WERI-Rb-1 (cell line): ENCODE measurements at regions not wholly inside any gene's neighbourhood (a gene's known extent, or its start where the extent isn't known, plus 50 kb on each side); places are given as distances from the start of the nearest gene placed in this dataset.

Experiments used
- DNase-seq: peaks from one replicate; pipeline ENCODE4 v3.0.0-alpha.2; 2020
- H3K27ac ChIP-seq: fragments of 250-450 bp; sonication (Bioruptor Pico); 2 replicates; pipeline ENCODE4 v1.5.1; 2020; ENCODE audit warnings: mild to moderate bottlenecking, moderate library complexity
- H3K27me3 ChIP-seq: fragments of 250-450 bp; sonication (Bioruptor Pico); 2 replicates; pipeline ENCODE4 v1.5.1; 2021; ENCODE audit warnings: mild to moderate bottlenecking, low read depth, moderate library complexity; ENCODE audit not compliant: insufficient read depth, severe bottlenecking
- H3K36me3 ChIP-seq: fragments of 250-450 bp; sonication (Bioruptor Pico); 2 replicates; pipeline ENCODE4 v1.5.1; 2020; ENCODE audit warnings: mild to moderate bottlenecking, moderate library complexity
- H3K4me3 ChIP-seq: 2 replicates; pipeline ENCODE4 v1.5.1; 2011; ENCODE audit warnings: low read depth, mild to moderate bottlenecking, control low read depth, low read length
- H3K9me3 ChIP-seq: fragments of 250-450 bp; sonication (Bioruptor Pico); 2 replicates; pipeline ENCODE4 v1.5.1; 2021; ENCODE audit warnings: mild to moderate bottlenecking, moderate library complexity; ENCODE audit not compliant: severe bottlenecking
- TF ChIP-seq, protein P1 (sequence below): IDR thresholded peaks from 2 replicates; pipeline ENCODE4 v1.5.1; 2011; ENCODE audit warnings: low read depth, mild to moderate bottlenecking, control low read depth, inconsistent platforms, low read length

DNA sequence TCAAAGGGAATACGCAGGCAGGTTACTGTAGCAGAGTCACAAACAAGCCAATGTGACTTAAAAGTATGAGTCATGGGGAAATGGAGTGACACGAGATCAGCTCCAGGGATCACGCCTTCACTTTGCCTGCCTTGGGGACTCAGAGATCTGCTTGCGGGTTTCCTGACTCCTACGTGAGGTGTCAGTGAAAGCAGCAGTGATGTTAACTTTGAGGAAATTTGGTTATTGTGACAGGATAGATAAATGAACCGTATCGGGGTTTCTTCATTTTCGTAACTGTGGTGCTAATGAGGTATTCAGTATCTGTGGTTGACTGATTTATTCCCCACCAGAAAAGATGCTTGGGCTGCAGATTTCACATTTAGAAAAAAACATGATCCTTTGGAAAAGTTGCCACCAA is 383.3 kb upstream of the ZFP42 start:
- DNase-seq = no peak
- TF ChIP-seq, protein P1, sequence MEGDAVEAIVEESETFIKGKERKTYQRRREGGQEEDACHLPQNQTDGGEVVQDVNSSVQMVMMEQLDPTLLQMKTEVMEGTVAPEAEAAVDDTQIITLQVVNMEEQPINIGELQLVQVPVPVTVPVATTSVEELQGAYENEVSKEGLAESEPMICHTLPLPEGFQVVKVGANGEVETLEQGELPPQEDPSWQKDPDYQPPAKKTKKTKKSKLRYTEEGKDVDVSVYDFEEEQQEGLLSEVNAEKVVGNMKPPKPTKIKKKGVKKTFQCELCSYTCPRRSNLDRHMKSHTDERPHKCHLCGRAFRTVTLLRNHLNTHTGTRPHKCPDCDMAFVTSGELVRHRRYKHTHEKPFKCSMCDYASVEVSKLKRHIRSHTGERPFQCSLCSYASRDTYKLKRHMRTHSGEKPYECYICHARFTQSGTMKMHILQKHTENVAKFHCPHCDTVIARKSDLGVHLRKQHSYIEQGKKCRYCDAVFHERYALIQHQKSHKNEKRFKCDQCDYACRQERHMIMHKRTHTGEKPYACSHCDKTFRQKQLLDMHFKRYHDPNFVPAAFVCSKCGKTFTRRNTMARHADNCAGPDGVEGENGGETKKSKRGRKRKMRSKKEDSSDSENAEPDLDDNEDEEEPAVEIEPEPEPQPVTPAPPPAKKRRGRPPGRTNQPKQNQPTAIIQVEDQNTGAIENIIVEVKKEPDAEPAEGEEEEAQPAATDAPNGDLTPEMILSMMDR = no peak
- Histone ChIP-seq H3K36me3 (no peaks in the 10 kb centered on the region), H3K4me3 (no peak overlapping the region), H3K27me3 (peaks cover 61% of the 10 kb centered on the region), H3K9me3 (peaks cover 3% of the 10 kb centered on the region), H3K27ac (no peak overlapping the region)

DNA sequence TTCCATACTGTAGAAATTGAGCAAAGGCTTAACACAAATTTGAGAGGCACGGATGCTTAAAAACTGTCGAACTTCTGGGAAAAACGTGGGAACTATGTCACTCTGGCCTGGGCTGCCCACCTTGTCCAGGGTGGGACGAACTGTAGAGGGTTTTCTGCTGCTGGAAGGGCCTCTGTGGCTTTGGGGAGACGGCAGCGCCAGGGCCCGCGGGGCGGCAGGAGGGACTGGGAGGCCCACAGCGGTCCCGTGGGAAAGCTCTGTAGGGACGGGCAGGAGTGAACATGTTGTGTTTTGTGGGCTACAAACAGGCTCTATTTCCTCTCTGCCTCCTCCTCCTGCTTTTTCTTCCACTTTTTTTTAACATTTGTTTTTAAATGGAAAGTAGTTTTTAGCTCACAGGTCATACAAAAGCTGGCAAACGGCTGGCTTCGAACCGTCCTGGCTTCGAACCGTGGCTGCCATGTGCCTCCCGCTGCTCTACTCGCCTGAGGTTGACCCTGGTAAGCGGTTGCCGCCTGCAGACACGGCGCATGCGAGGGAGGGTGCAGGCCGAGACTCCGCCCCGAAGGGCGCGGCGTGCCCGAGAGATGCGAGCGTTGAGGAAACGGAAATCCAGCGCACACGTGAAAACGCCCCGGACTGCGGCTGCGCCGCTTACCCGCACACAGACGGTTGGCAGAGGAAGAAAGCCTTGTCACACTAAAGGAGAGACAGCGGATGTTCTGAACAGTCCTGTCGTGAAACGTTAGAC is 382.3 kb upstream of the ZFP42 start:
- H3K4me3 ChIP-seq = no peak overlapping the region
- H3K9me3 ChIP-seq = peaks cover 3% of the 10 kb centered on the region
- H3K27ac ChIP-seq = no peak overlapping the region
- H3K36me3 ChIP-seq = no peaks in the 10 kb centered on the region
- peaks cover 62% of the 10 kb centered on the region for H3K27me3 ChIP-seq
- TF ChIP-seq, protein P1 = no peak
- no peak for DNase-seq

DNA sequence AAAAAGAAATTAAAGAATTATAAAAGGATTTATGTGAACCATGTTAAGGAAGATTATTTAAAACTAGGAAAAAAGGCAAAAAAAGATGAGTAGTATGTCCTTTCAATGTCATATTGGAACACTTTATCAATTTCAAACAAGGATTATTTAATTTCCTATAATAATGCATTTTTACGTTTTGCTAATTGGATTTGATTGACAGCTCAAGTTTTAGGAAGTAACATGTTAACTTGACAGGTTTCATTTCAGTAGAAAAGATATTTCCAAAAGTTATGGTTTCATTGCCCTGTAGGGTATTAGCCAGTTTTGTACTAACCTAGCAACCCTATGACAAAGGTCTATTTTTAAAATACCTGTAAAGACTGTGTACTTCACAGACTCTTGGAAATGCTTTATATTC is 379.6 kb upstream of the ZFP42 start:
- peaks cover 80% of the 10 kb centered on the region for H3K27me3 ChIP-seq
- no peaks in the 10 kb centered on the region for H3K36me3 ChIP-seq
- no peak overlapping the region for H3K27ac ChIP-seq
- no peak overlapping the region for H3K4me3 ChIP-seq
- no peaks in the 10 kb centered on the region for H3K9me3 ChIP-seq
- TF ChIP-seq, protein P1 = no peak
- DNase-seq = no peak

DNA sequence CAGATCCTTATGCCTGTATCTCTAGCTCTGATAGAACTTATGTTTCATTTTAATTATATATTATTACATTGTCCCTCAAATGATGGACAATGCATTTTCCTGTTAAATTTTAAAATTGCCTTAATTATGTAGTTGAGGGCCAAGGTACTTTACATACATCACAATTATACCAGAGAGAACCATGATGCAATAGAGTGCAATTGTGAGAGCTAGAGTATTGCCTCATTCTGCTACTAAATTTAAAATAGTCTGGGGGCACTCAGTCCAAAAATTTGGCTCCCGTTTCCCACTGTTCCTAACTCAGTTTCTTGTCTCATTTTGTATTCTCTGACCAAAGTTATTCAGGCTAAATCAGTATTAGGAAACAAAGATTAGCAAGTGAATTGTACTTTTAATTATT is 378.5 kb upstream of the ZFP42 start:
- H3K9me3 ChIP-seq = no peaks in the 10 kb centered on the region
- H3K27ac ChIP-seq = no peak overlapping the region
- TF ChIP-seq, protein P1 = no peak
- H3K27me3 ChIP-seq = peaks cover 69% of the 10 kb centered on the region
- H3K4me3 ChIP-seq = no peak overlapping the region
- no peak for DNase-seq
- no peaks in the 10 kb centered on the region for H3K36me3 ChIP-seq

DNA sequence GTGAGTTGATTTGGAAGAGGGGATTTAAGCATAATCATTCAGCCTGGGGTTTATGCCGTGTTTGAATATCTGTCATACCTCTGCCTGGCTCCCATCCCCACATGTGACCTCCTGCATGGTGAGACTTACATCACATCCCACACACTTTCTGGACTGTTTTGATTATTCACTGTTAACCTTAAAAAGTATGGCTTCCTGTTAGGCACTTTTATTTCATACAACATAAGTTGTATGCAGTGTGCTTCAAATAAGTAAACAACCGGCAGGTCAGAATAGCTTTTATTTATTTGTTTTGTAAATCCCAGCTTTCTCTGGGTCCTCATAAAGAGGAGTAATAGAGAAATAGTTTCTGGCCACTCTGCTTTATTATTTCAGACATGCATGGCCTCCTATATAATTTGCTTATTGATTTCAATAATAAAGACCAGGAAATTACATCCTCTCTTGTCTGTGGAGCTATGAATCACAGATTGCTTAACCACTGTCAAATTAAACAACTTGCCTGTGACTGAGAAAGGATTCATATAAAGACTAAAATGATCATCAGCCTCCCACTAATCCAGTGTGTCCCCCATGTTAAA is 376.8 kb upstream of the ZFP42 start:
- no peak overlapping the region for H3K27ac ChIP-seq
- no peaks in the 10 kb centered on the region for H3K36me3 ChIP-seq
- H3K4me3 ChIP-seq = no peak overlapping the region
- peaks cover 55% of the 10 kb centered on the region for H3K27me3 ChIP-seq
- no peak for DNase-seq
- TF ChIP-seq, protein P1 = no peak
- H3K9me3 ChIP-seq = no peaks in the 10 kb centered on the region
